ENCODE measurements at regions not wholly inside any gene's neighbourhood (a gene's known extent, or its start where the extent isn't known, plus 50 kb on each side); places are given as distances from the start of the nearest gene placed in this dataset.

- DNase-seq = no peak
These were observed 140.6 kb downstream of the C5orf15 start for GRCh38 chr5:133827830-133828229.

GRCh38 chr5:133827011-133827410, 141.4 kb downstream of the C5orf15 start:
- DNase-seq = peak; percentile 84

- DNase-seq = peak; percentile 22
These were observed 142.7 kb downstream of the C5orf15 start for GRCh38 chr5:133825631-133826289.

GRCh38 chr5:133824661-133825254, 143.7 kb downstream of the C5orf15 start:
- DNase-seq = no peak

GRCh38 chr5:133821889-133822288, 146.5 kb downstream of the C5orf15 start:
- no peak for DNase-seq

- DNase-seq = no peak
These were observed 147.1 kb downstream of the C5orf15 start for GRCh38 chr5:133821311-133821741.

GRCh38 chr5:133820507-133820906, 147.9 kb downstream of the C5orf15 start:
- no peak for DNase-seq

- no peak for DNase-seq
These were observed 148.4 kb downstream of the C5orf15 start for GRCh38 chr5:133819977-133820471.

GRCh38 chr5:133818869-133819600, 149.4 kb downstream of the C5orf15 start:
- DNase-seq = no peak

- no peak for DNase-seq
These were observed 150.4 kb downstream of the C5orf15 start for GRCh38 chr5:133818031-133818431.

GRCh38 chr5:133817456-133817855, 151.0 kb downstream of the C5orf15 start:
- DNase-seq = no peak

- no peak for DNase-seq
These were observed 151.6 kb downstream of the C5orf15 start for GRCh38 chr5:133816791-133817190.

GRCh38 chr5:133814152-133814551, 154.3 kb downstream of the C5orf15 start:
- DNase-seq = no peak

- no peak for DNase-seq
These were observed 157.3 kb downstream of the C5orf15 start for GRCh38 chr5:133811168-133811567.

- no peak for DNase-seq
These were observed 158.6 kb downstream of the C5orf15 start for GRCh38 chr5:133809801-133810200.

GRCh38 chr5:133807348-133807747, 161.1 kb downstream of the C5orf15 start:
- DNase-seq = no peak

- DNase-seq = no peak
These were observed 161.6 kb downstream of the C5orf15 start for GRCh38 chr5:133806847-133807246.

- no peak for DNase-seq
These were observed 166.3 kb downstream of the C5orf15 start for GRCh38 chr5:133801955-133802751.

- no peak for DNase-seq
These were observed 167.0 kb downstream of the C5orf15 start for GRCh38 chr5:133801431-133801830.

GRCh38 chr5:133799571-133800237, 168.7 kb downstream of the C5orf15 start:
- no peak for DNase-seq

GRCh38 chr5:133797167-133797566, 171.3 kb downstream of the C5orf15 start:
- no peak for DNase-seq

- DNase-seq = no peak
These were observed 172.2 kb downstream of the C5orf15 start for GRCh38 chr5:133796186-133796585.

Data from NCI-H1105 (cell line).